ENCODE measurements at regions not wholly inside any gene's neighbourhood (a gene's known extent, or its start where the extent isn't known, plus 50 kb on each side); places are given as distances from the start of the nearest gene placed in this dataset.

DNA sequence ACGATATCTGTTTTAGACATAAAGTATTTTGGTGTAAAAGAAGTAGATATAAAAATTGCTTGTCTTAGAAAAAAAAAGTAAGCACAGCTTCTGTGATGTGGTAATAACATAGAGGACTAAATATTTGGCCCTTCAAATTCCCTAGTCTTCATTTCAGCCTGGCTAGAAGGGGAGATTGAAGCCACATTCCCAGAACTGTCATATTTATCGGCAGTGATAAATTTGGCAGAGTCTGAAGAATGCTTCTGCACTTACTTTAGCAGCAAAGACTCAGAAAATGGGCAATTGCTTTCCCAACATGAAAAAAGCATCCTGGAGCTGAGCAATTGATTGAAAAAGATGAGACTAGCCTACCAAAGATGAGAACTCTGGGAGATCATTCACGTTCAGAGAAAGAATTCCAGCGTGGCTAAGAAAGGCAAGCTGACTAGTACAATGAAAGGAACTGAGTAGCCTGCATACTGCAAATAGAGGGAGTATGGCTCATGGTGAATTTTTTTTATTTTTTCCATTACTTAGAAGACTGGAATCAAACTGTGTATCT is 278.7 kb upstream of the KLHL29 start:
- no peaks in the 10 kb centered on the region for H3K79me2 ChIP-seq (ENCODE audit: low read depth)
- Mint-ChIP-seq H3K9me3 (peaks cover 8% of the 10 kb centered on the region), H3K4me1 (no peaks in the 10 kb centered on the region), H3K27ac (no peak overlapping the region), H3K36me3 (peaks cover 1% of the 10 kb centered on the region), H3K27me3 (ENCODE audit: insufficient read depth, low read depth) (no peaks in the 10 kb centered on the region), H3K4me3 (no peak overlapping the region)
- no peak overlapping the region for H3K9ac ChIP-seq
- H3K4me3 ChIP-seq = no peak overlapping the region
- no peaks in the 10 kb centered on the region for H4K20me1 ChIP-seq (ENCODE audit: low read depth)
- no peaks in the 10 kb centered on the region for H3K36me3 ChIP-seq
- H3F3A ChIP-seq (ENCODE audit: low read depth) = no peaks in the 10 kb centered on the region
- TF ChIP-seq, protein P1, sequence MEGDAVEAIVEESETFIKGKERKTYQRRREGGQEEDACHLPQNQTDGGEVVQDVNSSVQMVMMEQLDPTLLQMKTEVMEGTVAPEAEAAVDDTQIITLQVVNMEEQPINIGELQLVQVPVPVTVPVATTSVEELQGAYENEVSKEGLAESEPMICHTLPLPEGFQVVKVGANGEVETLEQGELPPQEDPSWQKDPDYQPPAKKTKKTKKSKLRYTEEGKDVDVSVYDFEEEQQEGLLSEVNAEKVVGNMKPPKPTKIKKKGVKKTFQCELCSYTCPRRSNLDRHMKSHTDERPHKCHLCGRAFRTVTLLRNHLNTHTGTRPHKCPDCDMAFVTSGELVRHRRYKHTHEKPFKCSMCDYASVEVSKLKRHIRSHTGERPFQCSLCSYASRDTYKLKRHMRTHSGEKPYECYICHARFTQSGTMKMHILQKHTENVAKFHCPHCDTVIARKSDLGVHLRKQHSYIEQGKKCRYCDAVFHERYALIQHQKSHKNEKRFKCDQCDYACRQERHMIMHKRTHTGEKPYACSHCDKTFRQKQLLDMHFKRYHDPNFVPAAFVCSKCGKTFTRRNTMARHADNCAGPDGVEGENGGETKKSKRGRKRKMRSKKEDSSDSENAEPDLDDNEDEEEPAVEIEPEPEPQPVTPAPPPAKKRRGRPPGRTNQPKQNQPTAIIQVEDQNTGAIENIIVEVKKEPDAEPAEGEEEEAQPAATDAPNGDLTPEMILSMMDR (IDR thresholded peaks at IDR 0.05) = no peak
- no peak for TF ChIP-seq EZH2 (IDR thresholded peaks at IDR 0.05)
- no peaks in the 10 kb centered on the region for H3K9me3 ChIP-seq (ENCODE audit: low read depth)
- no peak for DNase-seq (ENCODE audit: low spot score)
- H3K27ac ChIP-seq = no peak overlapping the region
- no peak overlapping the region for H2AFZ ChIP-seq (replicated peaks)
- H3K27me3 ChIP-seq = no peaks in the 10 kb centered on the region
- no peaks in the 10 kb centered on the region for H3K4me1 ChIP-seq
- no peak overlapping the region for H3K4me2 ChIP-seq

DNA sequence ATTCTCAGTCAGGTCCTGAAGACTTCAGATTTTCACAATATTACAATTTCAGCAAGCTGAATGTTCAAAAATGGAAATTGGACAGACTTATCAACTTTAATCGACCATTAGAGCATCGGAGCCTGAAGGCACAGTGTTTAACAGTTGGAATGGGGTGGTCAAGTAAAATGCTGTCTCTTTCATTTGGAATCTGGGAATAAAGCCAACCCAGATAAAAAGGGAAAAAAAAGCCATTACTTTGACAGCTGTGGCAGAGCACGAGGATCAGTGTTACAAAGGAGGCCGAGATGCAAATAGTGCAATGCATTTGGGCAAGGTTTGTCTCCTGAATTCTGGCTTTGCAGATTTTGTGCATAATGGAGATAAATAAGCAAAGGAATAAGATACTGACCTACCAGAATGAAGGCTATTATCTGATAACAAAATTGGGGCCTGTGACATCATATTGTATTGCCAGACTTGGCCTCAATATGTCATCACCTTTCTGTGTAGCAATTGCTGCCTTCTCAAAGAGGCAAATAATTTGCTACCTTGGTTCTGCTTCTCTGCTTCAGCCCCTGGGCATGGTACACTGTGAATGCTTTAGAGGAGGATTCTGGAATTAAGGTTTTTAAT is 277.5 kb upstream of the KLHL29 start:
- Histone ChIP-seq H3K27me3 (no peaks in the 10 kb centered on the region), H4K20me1 (ENCODE audit: low read depth) (no peaks in the 10 kb centered on the region), H3K4me2 (no peak overlapping the region), H3K4me3 (no peak overlapping the region), H3K4me1 (no peaks in the 10 kb centered on the region), H3F3A (ENCODE audit: low read depth) (no peaks in the 10 kb centered on the region), H3K36me3 (no peaks in the 10 kb centered on the region), H3K9me3 (ENCODE audit: low read depth) (no peaks in the 10 kb centered on the region), H3K79me2 (ENCODE audit: low read depth) (no peaks in the 10 kb centered on the region), H2AFZ (replicated peaks) (no peak overlapping the region), H3K27ac (no peak overlapping the region), H3K9ac (no peak overlapping the region)
- Mint-ChIP-seq H3K36me3 (peaks cover 1% of the 10 kb centered on the region), H3K27me3 (ENCODE audit: insufficient read depth, low read depth) (no peaks in the 10 kb centered on the region), H3K9me3 (peaks cover 8% of the 10 kb centered on the region), H3K4me1 (no peaks in the 10 kb centered on the region), H3K27ac (no peak overlapping the region), H3K4me3 (no peak overlapping the region)
- DNase-seq (ENCODE audit: low spot score) = no peak
- TF ChIP-seq, protein P1 (IDR thresholded peaks at IDR 0.05) = no peak
- TF ChIP-seq EZH2phosphoT487 (IDR thresholded peaks at IDR 0.05) (no peak), EZH2 (IDR thresholded peaks at IDR 0.05) (no peak)

DNA sequence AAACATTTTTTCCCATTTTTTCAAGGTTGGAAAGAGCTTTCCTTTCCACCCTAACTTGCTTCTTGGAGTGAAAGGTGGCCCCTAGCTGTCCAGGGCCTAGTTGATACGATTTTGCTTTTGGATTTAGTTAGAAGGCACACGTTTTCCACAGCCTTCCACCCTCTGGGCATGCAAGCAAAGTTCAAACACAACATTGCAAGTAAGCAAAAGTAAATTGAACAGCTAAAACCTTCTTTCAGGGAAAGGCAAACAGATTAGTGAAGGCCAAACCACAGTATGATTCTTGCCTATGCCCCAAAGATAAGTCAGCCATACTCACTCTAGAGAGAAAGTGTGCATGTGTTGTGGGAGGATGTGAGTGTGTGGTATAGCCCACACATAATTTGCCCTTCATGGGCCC is 273.7 kb upstream of the KLHL29 start:
- Histone ChIP-seq H3K79me2 (ENCODE audit: low read depth) (no peaks in the 10 kb centered on the region), H3K27me3 (no peaks in the 10 kb centered on the region), H2AFZ (replicated peaks) (no peak overlapping the region), H3K27ac (no peak overlapping the region), H4K20me1 (ENCODE audit: low read depth) (no peaks in the 10 kb centered on the region), H3F3A (ENCODE audit: low read depth) (no peaks in the 10 kb centered on the region), H3K4me3 (no peak overlapping the region), H3K9me3 (ENCODE audit: low read depth) (no peaks in the 10 kb centered on the region), H3K36me3 (no peaks in the 10 kb centered on the region), H3K4me1 (no peaks in the 10 kb centered on the region), H3K9ac (no peak overlapping the region), H3K4me2 (no peak overlapping the region)
- Mint-ChIP-seq H3K4me1 (no peaks in the 10 kb centered on the region), H3K27me3 (ENCODE audit: insufficient read depth, low read depth) (no peaks in the 10 kb centered on the region), H3K9me3 (peaks cover 8% of the 10 kb centered on the region), H3K36me3 (peaks cover 1% of the 10 kb centered on the region), H3K4me3 (no peak overlapping the region), H3K27ac (no peak overlapping the region)
- TF ChIP-seq EZH2 (IDR thresholded peaks at IDR 0.05) (no peak), EZH2phosphoT487 (IDR thresholded peaks at IDR 0.05) (no peak)
- TF ChIP-seq, protein P1 (IDR thresholded peaks at IDR 0.05) = no peak
- no peak for DNase-seq (ENCODE audit: low spot score)
